ENCODE measurements at regions not wholly inside any gene's neighbourhood (a gene's known extent, or its start where the extent isn't known, plus 50 kb on each side); places are given as distances from the start of the nearest gene placed in this dataset.

DNA sequence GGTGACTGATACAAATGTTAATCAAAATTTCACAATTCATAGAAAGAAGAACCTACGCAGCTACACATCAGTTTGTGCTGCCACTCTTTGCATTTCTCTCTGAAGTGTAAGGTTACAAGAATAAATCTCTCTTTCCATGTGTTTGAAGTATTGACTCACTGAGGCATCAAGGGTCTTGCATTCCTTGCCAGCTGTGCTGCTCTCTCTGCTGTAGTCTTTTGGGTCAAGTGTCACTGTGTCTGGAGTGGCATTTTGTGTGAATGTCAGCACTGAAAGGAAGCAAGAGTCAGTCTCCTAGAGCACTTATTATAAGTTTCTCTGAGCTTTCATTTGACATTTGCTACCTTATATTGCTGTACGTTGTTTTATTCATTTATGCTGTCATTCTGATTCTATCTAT is 1696.1 kb upstream of the LRRTM1 start:
- TF ChIP-seq, protein P1, sequence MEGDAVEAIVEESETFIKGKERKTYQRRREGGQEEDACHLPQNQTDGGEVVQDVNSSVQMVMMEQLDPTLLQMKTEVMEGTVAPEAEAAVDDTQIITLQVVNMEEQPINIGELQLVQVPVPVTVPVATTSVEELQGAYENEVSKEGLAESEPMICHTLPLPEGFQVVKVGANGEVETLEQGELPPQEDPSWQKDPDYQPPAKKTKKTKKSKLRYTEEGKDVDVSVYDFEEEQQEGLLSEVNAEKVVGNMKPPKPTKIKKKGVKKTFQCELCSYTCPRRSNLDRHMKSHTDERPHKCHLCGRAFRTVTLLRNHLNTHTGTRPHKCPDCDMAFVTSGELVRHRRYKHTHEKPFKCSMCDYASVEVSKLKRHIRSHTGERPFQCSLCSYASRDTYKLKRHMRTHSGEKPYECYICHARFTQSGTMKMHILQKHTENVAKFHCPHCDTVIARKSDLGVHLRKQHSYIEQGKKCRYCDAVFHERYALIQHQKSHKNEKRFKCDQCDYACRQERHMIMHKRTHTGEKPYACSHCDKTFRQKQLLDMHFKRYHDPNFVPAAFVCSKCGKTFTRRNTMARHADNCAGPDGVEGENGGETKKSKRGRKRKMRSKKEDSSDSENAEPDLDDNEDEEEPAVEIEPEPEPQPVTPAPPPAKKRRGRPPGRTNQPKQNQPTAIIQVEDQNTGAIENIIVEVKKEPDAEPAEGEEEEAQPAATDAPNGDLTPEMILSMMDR (IDR thresholded peaks at IDR 0.05; ENCODE audit: insufficient read depth, low read length, poor library complexity, severe bottlenecking) = no peak
- no peak for TF ChIP-seq EZH2phosphoT487 (conservative IDR thresholded peaks at IDR 0.05; ENCODE audit: low read length)

Measured in SU-DHL-6 (cell line).